AG04449 (cell line): ENCODE measurements at regions not wholly inside any gene's neighbourhood (a gene's known extent, or its start where the extent isn't known, plus 50 kb on each side); places are given as distances from the start of the nearest gene placed in this dataset.

Experiments used
- CTCF ChIA-PET: fragments of 350-600 bp; formaldehyde crosslinking; extraction: SDS; loops from one replicate; lab custom pipeline; 2021; ENCODE audit warnings: antibody characterized with exemption; lab: Yijun Ruan, JAX
- POLR2A ChIA-PET: fragments of 400-600, 350-600 bp; formaldehyde crosslinking; extraction: SDS; loops from one replicate; lab custom pipeline; 2020; ENCODE audit warnings: antibody characterized with exemption, inconsistent platforms; lab: Yijun Ruan, JAX
- DNase-seq: peaks from one replicate; pipeline ENCODE4 v3.0.0-alpha.2; 2010; ENCODE audit warnings: low read depth, low spot score
- H3K4me3 ChIP-seq: 2 replicates; pipeline ENCODE4 v1.5.1; 2011; ENCODE audit warnings: low read depth, mild to moderate bottlenecking, control low read depth, low read length
- CTCF ChIP-seq: IDR thresholded peaks from one replicate; pipeline ENCODE4 v1.5.1; 2011; ENCODE audit warnings: mild to moderate bottlenecking, moderate library complexity, low read length, control low read depth, inconsistent platforms; ENCODE audit not compliant: insufficient read depth; ENCODE audit errors: missing control alignments

GRCh38 chr17:34825102-34825501 is 136.2 kb downstream of the CCT6B start:
- CTCF ChIA-PET: no interaction called here
- POLR2A ChIA-PET: no interaction called here

DNA sequence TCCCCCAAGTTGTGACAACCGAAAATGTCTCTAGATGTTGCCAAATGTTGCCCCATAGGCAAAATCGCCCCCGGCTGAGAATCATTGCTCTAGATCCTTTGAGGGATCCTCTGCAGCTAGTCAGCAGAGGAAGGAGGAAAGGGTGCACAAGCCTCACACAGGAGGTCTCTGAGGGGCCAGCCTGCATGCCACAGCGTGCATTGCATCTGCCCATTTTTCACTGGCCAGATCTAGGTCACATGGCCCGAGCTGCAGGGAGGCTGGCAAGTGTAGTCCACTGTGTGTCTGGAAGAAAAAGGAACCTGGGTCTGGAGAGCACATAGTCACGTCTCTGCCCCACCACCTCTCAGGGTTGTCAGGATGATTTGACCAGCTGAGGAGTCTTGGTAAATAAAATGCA is 138.2 kb downstream of the CCT6B start:
- DNase-seq: no peak
- ChIA-PET POLR2A (no interaction called here), CTCF (no interaction called here)
- no peak for TF ChIP-seq CTCF
- no peak overlapping the region for H3K4me3 ChIP-seq

More at GRCh38 chr17:34825102-34825501, 136.2 kb downstream of the CCT6B start:
- H3K4me3 ChIP-seq: no peak overlapping the region
- no peak for DNase-seq
- TF ChIP-seq CTCF: no peak

- H3K4me3 ChIP-seq: no peak overlapping the region
- no peak for TF ChIP-seq CTCF
- DNase-seq: no peak
- ChIA-PET POLR2A (no interaction called here), CTCF (no interaction called here)
Measured at GRCh38 chr17:34822007-34822739, 139.1 kb downstream of the CCT6B start.

DNA sequence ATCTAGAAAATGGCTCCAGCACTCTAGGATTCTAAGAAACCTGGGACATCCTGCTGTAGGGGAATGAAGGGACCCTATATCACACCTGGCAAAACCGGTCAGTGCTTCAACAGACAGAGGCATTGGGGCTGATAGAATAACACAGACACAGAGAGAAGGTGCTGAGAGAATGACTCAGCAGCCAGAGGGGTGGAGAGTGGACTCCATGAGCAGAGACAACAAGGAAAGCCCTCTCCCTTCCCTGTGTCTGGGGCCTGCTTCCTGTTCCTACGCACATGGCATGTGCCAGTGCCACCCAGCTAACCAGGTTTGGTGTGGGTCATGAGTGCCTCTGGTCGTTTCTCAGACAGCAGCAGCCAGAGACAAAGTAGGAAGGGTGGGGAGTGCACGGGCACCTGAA is 140.3 kb downstream of the CCT6B start:
- CTCF ChIA-PET: no interaction called here

GRCh38 chr17:34820248-34820801 is 140.9 kb downstream of the CCT6B start:
- ChIA-PET CTCF (no interaction called here), POLR2A (no interaction called here)
- TF ChIP-seq CTCF: no peak
- DNase-seq: no peak
- H3K4me3 ChIP-seq: no peak overlapping the region

More for the DNA sequence above, 140.3 kb downstream of the CCT6B start:
- no peak overlapping the region for H3K4me3 ChIP-seq
- no peak for DNase-seq
- no peak for TF ChIP-seq CTCF
- POLR2A ChIA-PET: no interaction called here

- DNase-seq: no peak
- ChIA-PET POLR2A (no interaction called here), CTCF (no interaction called here)
- H3K4me3 ChIP-seq: no peak overlapping the region
- no peak for TF ChIP-seq CTCF
Measured at GRCh38 chr17:34817252-34818035, 143.8 kb downstream of the CCT6B start.
